Smooth muscle cell (in vitro differentiated cells): ENCODE measurements at regions not wholly inside any gene's neighbourhood (a gene's known extent, or its start where the extent isn't known, plus 50 kb on each side); places are given as distances from the start of the nearest gene placed in this dataset.

ENCODE experiments used
- DNase-seq: peaks from one replicate; lab custom pipeline; 2025; ENCODE audit not compliant: unreplicated experiment; lab: John Stamatoyannopoulos, UW
- H2AFZ ChIP-seq: fragments of 200-600 bp; sonication (generic); 2 replicates; pipeline ENCODE4 v1.6.0; 2016; ENCODE audit warnings: antibody characterized with exemption, low read depth, mild to moderate bottlenecking
- H3F3A ChIP-seq: fragments of 200-600 bp; sonication (generic); 2 replicates; pipeline ENCODE4 v1.6.0; 2017; ENCODE audit warnings: antibody characterized with exemption, low read depth
- H3K27ac ChIP-seq: fragments of 200-600 bp; sonication (generic); 2 replicates; pipeline ENCODE4 v1.5.1; 2016; ENCODE audit warnings: low read depth, mild to moderate bottlenecking
- H3K27me3 ChIP-seq: fragments of 200-600 bp; sonication (generic); 2 replicates; pipeline ENCODE4 v1.6.1; 2016; ENCODE audit warnings: low read depth, mild to moderate bottlenecking
- H3K36me3 ChIP-seq: fragments of 200-600 bp; sonication (generic); 2 replicates; pipeline ENCODE4 v1.5.1; 2016; ENCODE audit warnings: low read depth
- H3K4me1 ChIP-seq: fragments of 200-600 bp; sonication (generic); 2 replicates; pipeline ENCODE4 v1.5.1; 2016; ENCODE audit warnings: low read depth
- H3K4me2 ChIP-seq: fragments of 200-600 bp; sonication (generic); 2 replicates; pipeline ENCODE4 v1.6.0; 2016; ENCODE audit warnings: mild to moderate bottlenecking
- H3K4me3 ChIP-seq: fragments of 200-600 bp; sonication (generic); 2 replicates; pipeline ENCODE4 v1.5.1; 2016; ENCODE audit warnings: mild to moderate bottlenecking
- H3K79me2 ChIP-seq: fragments of 200-600 bp; sonication (generic); 2 replicates; pipeline ENCODE4 v1.6.0; 2016; ENCODE audit warnings: low read depth, mild to moderate bottlenecking
- H3K9ac ChIP-seq: fragments of 200-600 bp; sonication (generic); 2 replicates; pipeline ENCODE4 v1.6.0; 2016; ENCODE audit warnings: low read depth
- H3K9me3 ChIP-seq: fragments of 200-600 bp; sonication (generic); replicated peaks from 2 replicates; pipeline ENCODE4 v1.5.1; 2016; ENCODE audit warnings: low read depth
- H4K20me1 ChIP-seq: fragments of 200-600 bp; sonication (generic); 2 replicates; pipeline ENCODE4 v1.6.0; 2016; ENCODE audit warnings: low read depth
- WGBS: methylation state at CpG from one replicate; pipeline ENCODE4 v1.1.7; 2016; ENCODE audit warnings: low lambda C conversion rate; 5-methylcytosine and 5-hydroxymethylcytosine counted together
- TF ChIP-seq, protein P1 (sequence below): fragments of 200-600 bp; sonication (generic); IDR thresholded peaks from 2 replicates; pipeline ENCODE4 v1.5.1; 2017; ENCODE audit warnings: borderline replicate concordance, mild to moderate bottlenecking, antibody characterized with exemption; ENCODE audit not compliant: insufficient read depth, poor library complexity, severe bottlenecking

DNA sequence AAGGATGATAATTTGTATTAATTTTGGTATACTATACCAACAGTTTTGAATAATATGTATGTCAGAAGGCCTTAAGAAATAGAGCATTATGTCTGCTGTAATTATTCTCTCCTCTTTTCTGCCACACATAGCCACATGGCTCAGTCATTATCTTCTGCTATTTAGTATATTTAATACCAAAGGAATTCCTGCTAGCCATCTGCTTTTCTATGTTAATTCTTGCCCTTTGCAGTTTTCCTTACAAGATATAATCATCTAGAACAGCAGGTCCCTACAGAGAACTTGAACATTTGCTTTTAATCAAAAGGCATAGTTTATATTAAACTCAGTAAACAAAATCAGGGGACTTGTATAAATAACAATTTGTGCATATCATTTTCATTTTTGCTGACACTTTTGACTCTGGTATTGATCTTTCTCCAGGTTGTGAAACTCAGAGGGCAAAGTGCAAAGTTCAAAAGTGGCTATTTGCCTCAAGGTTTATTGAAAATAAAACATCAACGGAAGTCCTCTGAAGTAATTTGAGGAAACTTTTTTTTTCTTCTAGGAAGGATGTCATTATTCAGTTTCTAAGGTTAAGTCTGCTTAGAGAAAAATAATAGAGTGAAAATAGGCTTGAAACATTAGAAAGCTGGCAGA lies 702.0 kb downstream of the KCNJ2 start:
- DNase-seq: no peak
- Histone ChIP-seq H3K27ac (no peak overlapping the region), H4K20me1 (no peaks in the 10 kb centered on the region), H3K4me3 (no peak overlapping the region), H3K9ac (no peak overlapping the region), H3K4me2 (peak overlapping the region; percentile 30), H3K4me1 (peaks cover 5% of the 10 kb centered on the region), H3K79me2 (no peaks in the 10 kb centered on the region), H3F3A (peaks cover 6% of the 10 kb centered on the region), H3K27me3 (no peaks in the 10 kb centered on the region), H2AFZ (no peak overlapping the region), H3K9me3 (no peaks in the 10 kb centered on the region), H3K36me3 (no peaks in the 10 kb centered on the region)
- TF ChIP-seq, protein P1, sequence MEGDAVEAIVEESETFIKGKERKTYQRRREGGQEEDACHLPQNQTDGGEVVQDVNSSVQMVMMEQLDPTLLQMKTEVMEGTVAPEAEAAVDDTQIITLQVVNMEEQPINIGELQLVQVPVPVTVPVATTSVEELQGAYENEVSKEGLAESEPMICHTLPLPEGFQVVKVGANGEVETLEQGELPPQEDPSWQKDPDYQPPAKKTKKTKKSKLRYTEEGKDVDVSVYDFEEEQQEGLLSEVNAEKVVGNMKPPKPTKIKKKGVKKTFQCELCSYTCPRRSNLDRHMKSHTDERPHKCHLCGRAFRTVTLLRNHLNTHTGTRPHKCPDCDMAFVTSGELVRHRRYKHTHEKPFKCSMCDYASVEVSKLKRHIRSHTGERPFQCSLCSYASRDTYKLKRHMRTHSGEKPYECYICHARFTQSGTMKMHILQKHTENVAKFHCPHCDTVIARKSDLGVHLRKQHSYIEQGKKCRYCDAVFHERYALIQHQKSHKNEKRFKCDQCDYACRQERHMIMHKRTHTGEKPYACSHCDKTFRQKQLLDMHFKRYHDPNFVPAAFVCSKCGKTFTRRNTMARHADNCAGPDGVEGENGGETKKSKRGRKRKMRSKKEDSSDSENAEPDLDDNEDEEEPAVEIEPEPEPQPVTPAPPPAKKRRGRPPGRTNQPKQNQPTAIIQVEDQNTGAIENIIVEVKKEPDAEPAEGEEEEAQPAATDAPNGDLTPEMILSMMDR: no peak
- 46% methylated on average over 1 of the region's 1 CpG for WGBS

DNA sequence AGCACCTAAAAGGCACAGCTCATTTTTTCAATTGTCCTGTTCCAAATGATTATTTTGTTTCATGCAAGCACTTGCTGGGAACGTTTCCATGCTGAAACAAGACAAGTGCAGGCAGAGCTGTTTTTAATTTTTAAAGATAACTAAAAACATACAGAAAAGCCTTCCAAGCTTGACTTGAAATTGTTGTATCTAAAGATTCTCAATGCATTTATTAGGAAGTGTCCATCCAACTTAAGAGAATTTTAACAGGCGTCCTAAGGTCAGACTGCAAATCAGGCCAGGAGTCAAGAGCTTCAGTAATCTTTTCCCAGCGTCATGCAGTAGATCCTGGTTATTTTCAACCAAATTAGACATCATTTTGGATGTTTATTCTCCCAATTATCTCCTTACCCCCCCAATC lies 702.8 kb downstream of the KCNJ2 start:
- Histone ChIP-seq H3K4me1 (peaks cover 5% of the 10 kb centered on the region), H3F3A (peaks cover 6% of the 10 kb centered on the region), H2AFZ (peak overlapping the region; percentile 55), H3K9me3 (no peaks in the 10 kb centered on the region), H4K20me1 (no peaks in the 10 kb centered on the region), H3K79me2 (no peaks in the 10 kb centered on the region), H3K4me3 (no peak overlapping the region), H3K27me3 (no peaks in the 10 kb centered on the region), H3K4me2 (peak overlapping the region; percentile 30), H3K36me3 (no peaks in the 10 kb centered on the region), H3K9ac (no peak overlapping the region), H3K27ac (no peak overlapping the region)
- DNase-seq: no peak
- TF ChIP-seq, protein P1: no peak
- WGBS: 21% methylated on average over 3 of the region's 3 CpGs

DNA sequence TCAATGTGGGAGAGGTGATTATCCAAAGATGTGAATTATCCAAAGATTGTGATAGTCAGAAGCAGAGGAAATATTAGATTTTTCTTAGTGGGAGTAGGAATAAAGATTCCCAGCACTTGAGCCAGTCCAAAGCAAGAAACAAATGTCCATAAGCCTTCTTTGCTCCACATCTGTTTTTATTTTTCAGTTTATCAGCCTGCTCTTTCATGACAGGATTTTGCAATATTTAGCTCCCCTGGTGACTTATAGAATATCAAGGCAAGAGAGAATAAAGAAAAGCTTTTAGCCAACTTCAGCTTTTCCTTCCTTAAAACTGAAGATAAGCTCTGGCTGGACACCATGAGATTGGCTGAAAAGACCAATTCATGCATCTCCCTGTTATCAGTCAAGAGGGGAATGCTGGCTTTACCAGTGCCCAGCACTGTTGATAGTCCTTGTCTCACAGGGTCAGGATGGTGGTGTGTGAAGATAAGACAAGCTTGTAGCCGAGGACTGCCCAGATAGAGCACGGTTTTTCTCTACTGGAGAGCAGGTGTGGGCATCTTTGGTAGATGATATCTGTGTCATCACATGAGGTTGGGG lies 706.5 kb downstream of the KCNJ2 start:
- H3K9me3 ChIP-seq: no peaks in the 10 kb centered on the region
- no peak overlapping the region for H3K27ac ChIP-seq
- H4K20me1 ChIP-seq: no peaks in the 10 kb centered on the region
- H3K9ac ChIP-seq: no peak overlapping the region
- H3K4me2 ChIP-seq: no peak overlapping the region
- no peaks in the 10 kb centered on the region for H3K27me3 ChIP-seq
- no peaks in the 10 kb centered on the region for H3K79me2 ChIP-seq
- 19% methylated on average over 2 of the region's 2 CpGs for WGBS
- H3K4me3 ChIP-seq: no peak overlapping the region
- peaks cover 6% of the 10 kb centered on the region for H3F3A ChIP-seq
- H3K36me3 ChIP-seq: no peaks in the 10 kb centered on the region
- TF ChIP-seq, protein P1: no peak
- H2AFZ ChIP-seq: peak overlapping the region; percentile 43
- no peak for DNase-seq
- H3K4me1 ChIP-seq: peaks cover 3% of the 10 kb centered on the region

DNA sequence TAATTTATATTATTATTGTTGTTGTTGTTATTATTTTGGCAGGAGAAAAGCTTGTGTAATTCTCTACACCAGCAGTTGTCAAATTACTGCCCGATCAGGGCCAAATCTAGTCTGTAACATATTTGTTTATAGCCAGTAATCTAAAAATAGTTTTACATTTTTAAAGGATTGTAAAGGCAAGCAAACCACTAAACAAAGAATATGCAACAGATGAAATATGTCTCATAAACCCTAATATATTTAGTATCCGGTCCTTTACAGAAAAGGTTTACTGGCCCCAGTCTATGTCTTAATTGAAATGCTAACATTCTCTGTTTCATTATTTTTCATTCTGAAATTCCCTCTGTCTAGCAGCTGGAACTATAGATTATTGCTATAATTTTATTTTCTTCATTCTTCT lies 709.5 kb downstream of the KCNJ2 start:
- no peaks in the 10 kb centered on the region for H3K9me3 ChIP-seq
- no peaks in the 10 kb centered on the region for H3K36me3 ChIP-seq
- H3F3A ChIP-seq: peaks cover 9% of the 10 kb centered on the region
- 84% methylated on average over 2 of the region's 2 CpGs for whole genome bisulfite sequencing
- no peak overlapping the region for H3K4me2 ChIP-seq
- H3K9ac ChIP-seq: no peak overlapping the region
- TF ChIP-seq, protein P1: no peak
- H3K4me3 ChIP-seq: no peak overlapping the region
- H2AFZ ChIP-seq: peak overlapping the region; percentile 31
- H4K20me1 ChIP-seq: no peaks in the 10 kb centered on the region
- H3K79me2 ChIP-seq: no peaks in the 10 kb centered on the region
- no peak for DNase-seq
- no peaks in the 10 kb centered on the region for H3K27me3 ChIP-seq
- H3K4me1 ChIP-seq: no peaks in the 10 kb centered on the region
- H3K27ac ChIP-seq: no peak overlapping the region
